ENCODE measurements at regions not wholly inside any gene's neighbourhood (a gene's known extent, or its start where the extent isn't known, plus 50 kb on each side); places are given as distances from the start of the nearest gene placed in this dataset.
"Not testable (repeated sequence)": the region's sequence is repeated elsewhere in the genome, so short reads cannot be mapped to it uniquely, and the experiment has no call there.

DNA sequence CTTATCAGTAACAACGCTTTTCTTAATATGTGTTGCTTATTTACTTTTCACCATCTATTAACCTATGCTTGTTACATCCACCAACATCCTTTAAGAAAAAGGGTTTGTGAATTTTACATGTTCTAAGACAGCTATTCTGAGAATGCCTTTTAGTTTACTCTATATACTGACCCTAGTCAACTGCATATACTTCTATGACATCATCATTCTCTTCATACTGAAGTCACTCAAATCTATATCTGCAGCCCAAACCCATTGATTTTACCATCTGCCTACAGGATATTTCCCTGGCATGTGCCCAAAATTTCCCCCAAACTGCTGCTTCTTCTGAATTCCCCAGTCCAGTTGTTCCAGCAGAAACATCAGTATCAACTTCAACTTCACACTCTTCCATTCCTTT lies 94.6 kb upstream of the FAM204A start:
- no peak for DNase-seq (ENCODE audit: extremely low read depth, insufficient read length)
- no peaks in the 10 kb centered on the region for H3K36me3 ChIP-seq (ENCODE audit: control insufficient read depth, insufficient read depth, low read length)
- H3K27me3 ChIP-seq (replicated peaks; ENCODE audit: control insufficient read depth, insufficient read depth, low read length) = no peaks in the 10 kb centered on the region
- TF ChIP-seq, protein P1, sequence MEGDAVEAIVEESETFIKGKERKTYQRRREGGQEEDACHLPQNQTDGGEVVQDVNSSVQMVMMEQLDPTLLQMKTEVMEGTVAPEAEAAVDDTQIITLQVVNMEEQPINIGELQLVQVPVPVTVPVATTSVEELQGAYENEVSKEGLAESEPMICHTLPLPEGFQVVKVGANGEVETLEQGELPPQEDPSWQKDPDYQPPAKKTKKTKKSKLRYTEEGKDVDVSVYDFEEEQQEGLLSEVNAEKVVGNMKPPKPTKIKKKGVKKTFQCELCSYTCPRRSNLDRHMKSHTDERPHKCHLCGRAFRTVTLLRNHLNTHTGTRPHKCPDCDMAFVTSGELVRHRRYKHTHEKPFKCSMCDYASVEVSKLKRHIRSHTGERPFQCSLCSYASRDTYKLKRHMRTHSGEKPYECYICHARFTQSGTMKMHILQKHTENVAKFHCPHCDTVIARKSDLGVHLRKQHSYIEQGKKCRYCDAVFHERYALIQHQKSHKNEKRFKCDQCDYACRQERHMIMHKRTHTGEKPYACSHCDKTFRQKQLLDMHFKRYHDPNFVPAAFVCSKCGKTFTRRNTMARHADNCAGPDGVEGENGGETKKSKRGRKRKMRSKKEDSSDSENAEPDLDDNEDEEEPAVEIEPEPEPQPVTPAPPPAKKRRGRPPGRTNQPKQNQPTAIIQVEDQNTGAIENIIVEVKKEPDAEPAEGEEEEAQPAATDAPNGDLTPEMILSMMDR (IDR thresholded peaks at IDR 0.05; ENCODE audit: insufficient read depth, low read length, poor library complexity, severe bottlenecking) = no peak
- no peak overlapping the region for H3K4me3 ChIP-seq (replicated peaks; ENCODE audit: low read depth, low read length)

DNA sequence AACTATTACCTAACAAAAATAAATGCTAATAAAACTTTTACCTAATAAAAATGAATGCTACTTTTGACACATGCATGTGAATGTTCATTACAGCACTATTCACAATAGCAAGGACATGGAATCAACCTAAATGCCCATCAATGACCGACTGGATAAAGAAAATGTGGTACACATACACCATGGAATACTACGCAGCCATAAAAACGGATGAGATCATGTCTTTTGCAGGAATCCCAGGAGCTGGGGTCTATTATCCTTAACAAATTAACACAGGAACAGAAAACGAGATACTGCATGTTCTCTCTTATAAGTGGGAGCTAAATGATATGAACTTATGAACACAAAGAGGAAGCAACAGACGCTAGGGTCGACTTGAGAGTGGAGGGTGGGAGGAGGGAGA lies 88.1 kb upstream of the FAM204A start:
- Histone ChIP-seq H3K27me3 (replicated peaks; ENCODE audit: control insufficient read depth, insufficient read depth, low read length) (no peaks in the 10 kb centered on the region), H3K36me3 (ENCODE audit: control insufficient read depth, insufficient read depth, low read length) (no peaks in the 10 kb centered on the region), H3K4me3 (replicated peaks; ENCODE audit: low read depth, low read length) (no peak overlapping the region)
- DNase-seq (ENCODE audit: extremely low read depth, insufficient read length) = no peak
- TF ChIP-seq, protein P1 (IDR thresholded peaks at IDR 0.05; ENCODE audit: insufficient read depth, low read length, poor library complexity, severe bottlenecking) = no peak

DNA sequence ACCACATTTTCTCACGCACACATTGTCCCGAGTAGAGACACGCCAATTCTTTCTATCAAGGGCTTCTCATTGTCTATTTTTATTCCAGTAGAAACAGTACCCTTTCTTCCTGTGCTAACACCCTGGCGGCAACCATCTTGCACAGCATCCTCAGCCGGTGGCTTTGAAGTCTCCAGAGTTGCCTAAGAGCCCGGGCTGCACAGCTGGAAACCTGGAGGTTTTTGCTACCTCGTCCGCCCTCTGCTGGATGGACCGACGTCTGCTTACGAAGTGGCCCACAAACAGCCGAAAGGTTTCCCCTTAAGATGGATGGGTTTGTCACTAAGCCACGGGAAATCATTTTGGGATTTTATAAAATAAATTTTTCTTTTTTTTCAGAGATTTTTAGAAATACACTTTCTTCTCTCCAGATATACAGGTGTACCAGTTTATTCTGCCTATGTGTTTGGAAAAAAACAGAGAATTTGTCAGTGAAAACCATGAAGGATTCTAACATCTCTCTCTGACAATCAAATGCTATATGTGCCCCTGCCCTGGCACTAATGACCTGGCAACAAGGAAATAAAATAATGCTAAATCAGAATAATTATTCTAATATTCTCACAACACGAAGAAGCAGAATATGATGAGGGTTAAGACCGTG lies 81.8 kb upstream of the FAM204A start:
- no peaks in the 10 kb centered on the region for H3K36me3 ChIP-seq (ENCODE audit: control insufficient read depth, insufficient read depth, low read length)
- no peak overlapping the region for H3K4me3 ChIP-seq (replicated peaks; ENCODE audit: low read depth, low read length)
- TF ChIP-seq, protein P1 (IDR thresholded peaks at IDR 0.05; ENCODE audit: insufficient read depth, low read length, poor library complexity, severe bottlenecking) = peak; percentile 84
- peak; percentile 49 for DNase-seq (ENCODE audit: extremely low read depth, insufficient read length)
- H3K27me3 ChIP-seq (replicated peaks; ENCODE audit: control insufficient read depth, insufficient read depth, low read length) = no peaks in the 10 kb centered on the region

DNA sequence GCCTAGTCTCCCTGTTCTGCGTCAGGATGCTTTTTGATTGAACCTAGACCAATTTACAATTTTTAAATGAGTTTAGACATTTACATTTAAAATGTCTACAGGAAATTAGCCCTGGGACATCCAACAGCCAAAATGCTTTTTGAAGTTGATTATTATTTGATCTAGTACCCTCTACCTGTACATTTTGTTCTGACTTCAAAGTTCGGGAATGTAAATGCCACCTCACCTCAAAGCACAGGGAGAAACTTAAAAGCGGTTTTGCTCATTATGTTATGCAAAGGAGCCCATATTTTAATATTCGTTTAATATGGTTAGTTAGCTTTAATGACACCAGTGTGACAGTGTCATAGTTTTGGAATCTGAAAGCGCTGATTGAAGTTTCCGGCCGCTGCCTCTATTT lies 80.1 kb upstream of the FAM204A start:
- TF ChIP-seq, protein P1 (IDR thresholded peaks at IDR 0.05; ENCODE audit: insufficient read depth, low read length, poor library complexity, severe bottlenecking) = no peak
- Histone ChIP-seq H3K36me3 (ENCODE audit: control insufficient read depth, insufficient read depth, low read length) (no peaks in the 10 kb centered on the region), H3K4me3 (replicated peaks; ENCODE audit: low read depth, low read length) (no peak overlapping the region)

DNA sequence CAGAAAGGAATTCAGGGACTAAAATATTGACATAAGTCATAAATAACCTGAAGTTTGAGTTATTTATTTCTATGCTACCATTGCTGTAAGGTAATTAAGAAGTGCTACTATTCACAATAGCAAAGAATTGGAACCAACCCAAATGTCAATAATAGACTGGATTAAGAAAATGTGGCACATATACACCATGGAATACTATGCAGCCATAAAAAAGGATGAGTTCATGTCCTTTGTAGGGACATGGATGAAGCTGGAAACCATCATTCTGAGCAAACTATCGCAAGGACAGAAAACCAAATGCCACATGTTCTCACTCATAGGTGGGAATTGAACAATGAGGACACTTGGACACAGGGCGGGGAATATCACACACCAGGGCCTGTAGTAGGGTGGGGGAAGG lies 77.9 kb upstream of the FAM204A start:
- DNase-seq (ENCODE audit: extremely low read depth, insufficient read length); H3K36me3 ChIP-seq (ENCODE audit: control insufficient read depth, insufficient read depth, low read length); H3K27me3 ChIP-seq (replicated peaks; ENCODE audit: control insufficient read depth, insufficient read depth, low read length); H3K4me3 ChIP-seq (replicated peaks; ENCODE audit: low read depth, low read length): not testable (repeated sequence)

More for the DNA sequence above, 80.1 kb upstream of the FAM204A start:
- no peaks in the 10 kb centered on the region for H3K27me3 ChIP-seq (replicated peaks; ENCODE audit: control insufficient read depth, insufficient read depth, low read length)
- DNase-seq (ENCODE audit: extremely low read depth, insufficient read length) = no peak

DNA sequence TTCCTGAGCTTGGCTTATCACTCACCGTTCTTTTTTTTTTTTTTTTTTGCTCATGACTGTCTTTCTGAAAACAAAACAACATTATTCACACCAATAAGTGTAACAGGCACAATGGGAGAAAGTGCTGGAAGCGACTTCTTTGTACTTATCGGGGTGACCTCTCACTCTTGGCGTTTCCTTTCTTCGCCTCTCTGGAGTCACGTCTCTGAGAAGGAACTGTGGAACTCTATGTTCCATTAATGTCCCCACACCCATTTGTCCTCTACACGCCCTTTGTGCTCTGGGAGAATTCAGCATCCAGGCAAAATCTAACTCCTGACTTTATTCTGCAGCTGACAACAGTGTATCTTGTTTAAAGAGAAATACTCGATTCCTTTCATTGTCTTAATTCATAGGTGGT lies 70.8 kb upstream of the FAM204A start:
- Histone ChIP-seq H3K27me3 (replicated peaks; ENCODE audit: control insufficient read depth, insufficient read depth, low read length) (no peaks in the 10 kb centered on the region; the same call in 1 of the 2 replicates), H3K36me3 (ENCODE audit: control insufficient read depth, insufficient read depth, low read length) (no peaks in the 10 kb centered on the region), H3K4me3 (replicated peaks; ENCODE audit: low read depth, low read length) (no peak overlapping the region)
- no peak for DNase-seq (ENCODE audit: extremely low read depth, insufficient read length)
- TF ChIP-seq, protein P1 (IDR thresholded peaks at IDR 0.05; ENCODE audit: insufficient read depth, low read length, poor library complexity, severe bottlenecking) = no peak
